ENCODE measurements at regions not wholly inside any gene's neighbourhood (a gene's known extent, or its start where the extent isn't known, plus 50 kb on each side); places are given as distances from the start of the nearest gene placed in this dataset.

DNA sequence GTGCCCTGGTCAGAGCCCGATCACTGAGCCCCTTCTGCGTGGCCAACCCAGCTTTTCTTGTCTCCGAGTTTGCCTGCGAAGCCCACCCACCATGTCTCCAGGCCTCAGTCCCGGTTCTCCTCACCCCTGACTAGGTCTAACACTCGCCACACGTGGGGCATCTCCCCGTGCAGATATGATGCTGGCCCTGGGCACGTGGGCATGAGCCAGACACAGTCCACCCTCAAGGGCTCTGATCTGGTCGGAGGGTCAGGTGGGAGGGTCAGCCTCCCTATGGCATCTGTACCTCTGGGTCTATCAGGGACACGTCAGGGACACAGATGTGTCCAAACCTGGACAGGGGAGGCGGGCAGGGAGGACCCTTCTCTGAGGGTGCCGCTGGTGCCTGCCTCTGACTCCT lies 95.4 kb downstream of the RHOB start:
- intact Hi-C loops (cut with micrococcal nuclease; ENCODE audit: unreplicated experiment) = no loop called here
- H3K27ac Mint-ChIP-seq (ENCODE audit: unreplicated experiment) = no peak overlapping the region
- TF ChIP-seq, protein P1, sequence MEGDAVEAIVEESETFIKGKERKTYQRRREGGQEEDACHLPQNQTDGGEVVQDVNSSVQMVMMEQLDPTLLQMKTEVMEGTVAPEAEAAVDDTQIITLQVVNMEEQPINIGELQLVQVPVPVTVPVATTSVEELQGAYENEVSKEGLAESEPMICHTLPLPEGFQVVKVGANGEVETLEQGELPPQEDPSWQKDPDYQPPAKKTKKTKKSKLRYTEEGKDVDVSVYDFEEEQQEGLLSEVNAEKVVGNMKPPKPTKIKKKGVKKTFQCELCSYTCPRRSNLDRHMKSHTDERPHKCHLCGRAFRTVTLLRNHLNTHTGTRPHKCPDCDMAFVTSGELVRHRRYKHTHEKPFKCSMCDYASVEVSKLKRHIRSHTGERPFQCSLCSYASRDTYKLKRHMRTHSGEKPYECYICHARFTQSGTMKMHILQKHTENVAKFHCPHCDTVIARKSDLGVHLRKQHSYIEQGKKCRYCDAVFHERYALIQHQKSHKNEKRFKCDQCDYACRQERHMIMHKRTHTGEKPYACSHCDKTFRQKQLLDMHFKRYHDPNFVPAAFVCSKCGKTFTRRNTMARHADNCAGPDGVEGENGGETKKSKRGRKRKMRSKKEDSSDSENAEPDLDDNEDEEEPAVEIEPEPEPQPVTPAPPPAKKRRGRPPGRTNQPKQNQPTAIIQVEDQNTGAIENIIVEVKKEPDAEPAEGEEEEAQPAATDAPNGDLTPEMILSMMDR (IDR thresholded peaks at IDR 0.05; ENCODE audit: unreplicated experiment) = no peak
- DNase-seq = no peak
- peaks cover 4% of the 10 kb centered on the region for H3K4me1 Mint-ChIP-seq (ENCODE audit: low read depth, unreplicated experiment)
- H3K4me3 Mint-ChIP-seq (ENCODE audit: low read depth, unreplicated experiment) = no peak overlapping the region
- CTCF ChIA-PET = no interaction called here
- peaks cover 3% of the 10 kb centered on the region for H3K9me3 Mint-ChIP-seq (ENCODE audit: low read depth, unreplicated experiment)
- BruUV-seq (replicated peaks) = no TSS peak
- no peaks in the 10 kb centered on the region for H3K36me3 Mint-ChIP-seq (ENCODE audit: insufficient read depth, unreplicated experiment)
- H3K27me3 Mint-ChIP-seq (ENCODE audit: unreplicated experiment) = no peaks in the 10 kb centered on the region

- no TSS peak for BruUV-seq (replicated peaks)
- intact Hi-C loops (cut with micrococcal nuclease; ENCODE audit: unreplicated experiment) = no loop called here
- H3K27ac Mint-ChIP-seq (ENCODE audit: unreplicated experiment) = no peak overlapping the region
These were observed 96.0 kb downstream of the RHOB start for GRCh38 chr2:20542746-20543468.

GRCh38 chr2:20543469-20544152 lies 96.7 kb downstream of the RHOB start:
- H3K27me3 Mint-ChIP-seq (ENCODE audit: unreplicated experiment) = no peaks in the 10 kb centered on the region
- intact Hi-C loops (cut with micrococcal nuclease; ENCODE audit: unreplicated experiment) = no loop called here
- BruUV-seq (replicated peaks) = no TSS peak
- H3K27ac Mint-ChIP-seq (ENCODE audit: unreplicated experiment) = no peak overlapping the region
- H3K4me3 Mint-ChIP-seq (ENCODE audit: low read depth, unreplicated experiment) = no peak overlapping the region
- CTCF ChIA-PET = interaction anchor here (0.7 kb wide), 1 partner anchor 10 kb away, joined by 3 read pairs; no protein-coding TSS in a partner anchor
- no peak for DNase-seq
- TF ChIP-seq, protein P1 (IDR thresholded peaks at IDR 0.05; ENCODE audit: unreplicated experiment) = no peak
- H3K4me1 Mint-ChIP-seq (ENCODE audit: low read depth, unreplicated experiment) = no peaks in the 10 kb centered on the region
- no peaks in the 10 kb centered on the region for H3K36me3 Mint-ChIP-seq (ENCODE audit: insufficient read depth, unreplicated experiment)
- peaks cover 3% of the 10 kb centered on the region for H3K9me3 Mint-ChIP-seq (ENCODE audit: low read depth, unreplicated experiment)

More at GRCh38 chr2:20542746-20543468, 96.0 kb downstream of the RHOB start:
- CTCF ChIA-PET = no interaction called here
- Mint-ChIP-seq H3K9me3 (ENCODE audit: low read depth, unreplicated experiment) (peaks cover 3% of the 10 kb centered on the region), H3K27me3 (ENCODE audit: unreplicated experiment) (no peaks in the 10 kb centered on the region), H3K4me1 (ENCODE audit: low read depth, unreplicated experiment) (no peaks in the 10 kb centered on the region), H3K36me3 (ENCODE audit: insufficient read depth, unreplicated experiment) (no peaks in the 10 kb centered on the region), H3K4me3 (ENCODE audit: low read depth, unreplicated experiment) (no peak overlapping the region)
- TF ChIP-seq, protein P1 (IDR thresholded peaks at IDR 0.05; ENCODE audit: unreplicated experiment) = no peak
- no peak for DNase-seq

DNA sequence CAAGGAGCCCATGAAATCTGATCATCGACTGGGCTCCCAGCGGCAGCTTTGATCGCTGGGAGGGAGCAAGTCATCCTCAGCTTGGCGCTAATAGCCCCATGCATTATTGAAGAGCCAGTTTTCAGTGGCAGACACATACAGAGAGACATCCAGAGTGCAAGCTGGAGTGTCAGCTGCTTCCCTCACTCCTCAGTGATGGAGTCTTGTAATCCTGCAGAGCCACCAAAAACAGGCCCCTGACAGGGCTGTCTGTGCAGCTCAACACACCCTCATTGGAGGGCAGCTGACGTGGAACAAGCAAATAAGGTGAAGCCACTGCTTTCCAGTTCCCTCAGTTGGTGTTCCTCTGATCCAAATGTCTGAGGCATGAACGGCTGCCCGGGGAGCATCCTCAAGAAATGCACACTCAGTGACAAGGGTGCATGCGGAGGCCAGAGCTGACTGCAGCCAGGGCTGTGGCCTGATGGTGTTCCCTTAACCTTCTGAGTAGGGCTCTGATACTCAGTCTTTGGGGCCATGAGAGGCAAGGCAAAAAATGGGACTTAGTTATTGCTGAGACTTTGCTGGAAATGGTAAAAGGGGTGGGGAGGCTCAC lies 97.4 kb downstream of the RHOB start:
- TF ChIP-seq, protein P1 (IDR thresholded peaks at IDR 0.05; ENCODE audit: unreplicated experiment) = no peak
- CTCF ChIA-PET = interaction anchor here (0.7 kb wide), 1 partner anchor 9 kb away, joined by 3 read pairs; no protein-coding TSS in a partner anchor
- H3K9me3 Mint-ChIP-seq (ENCODE audit: low read depth, unreplicated experiment) = peaks cover 3% of the 10 kb centered on the region
- no peak for DNase-seq
- intact Hi-C loops (cut with micrococcal nuclease; ENCODE audit: unreplicated experiment) = no loop called here
- H3K4me1 Mint-ChIP-seq (ENCODE audit: low read depth, unreplicated experiment) = no peaks in the 10 kb centered on the region
- no peak overlapping the region for H3K27ac Mint-ChIP-seq (ENCODE audit: unreplicated experiment)
- H3K36me3 Mint-ChIP-seq (ENCODE audit: insufficient read depth, unreplicated experiment) = no peaks in the 10 kb centered on the region
- no peak overlapping the region for H3K4me3 Mint-ChIP-seq (ENCODE audit: low read depth, unreplicated experiment)
- H3K27me3 Mint-ChIP-seq (ENCODE audit: unreplicated experiment) = no peaks in the 10 kb centered on the region
- no TSS peak for BruUV-seq (replicated peaks)

Measured in Calu3 (cell line).